H1 (cell line): ENCODE measurements at regions not wholly inside any gene's neighbourhood (a gene's known extent, or its start where the extent isn't known, plus 50 kb on each side); places are given as distances from the start of the nearest gene placed in this dataset.

Experiments used
- CEBPB ChIP-seq: IDR thresholded peaks from 2 replicates; pipeline ENCODE4 v1.6.1; 2012; ENCODE audit warnings: low read depth, low read length
- CTCF ChIP-seq, 3 experiments: IDR thresholded peaks; 1 replicate in 2 of 3; 2 replicates in 1 of 3; pipeline versions ENCODE4 v1.5.1 to v1.6.1; 2011; ENCODE audit warnings: low read length in 3 of 3, mild to moderate bottlenecking in 3 of 3, inconsistent platforms in 2 of 3, low read depth in 1 of 3, moderate library complexity in 1 of 3; ENCODE audit not compliant: insufficient read depth in 1 of 3; ENCODE audit errors: control extremely low read depth in 1 of 3
- EZH2 ChIP-seq: fragments of 200-600 bp; sonication (generic); IDR thresholded peaks from 2 replicates; pipeline ENCODE4 v1.7.1; 2012; ENCODE audit warnings: low read depth, mild to moderate bottlenecking, moderate library complexity, low read length, inconsistent platforms; ENCODE audit not compliant: severe bottlenecking
- JUND ChIP-seq: IDR thresholded peaks from 2 replicates; pipeline ENCODE4 v1.6.1; 2011; ENCODE audit warnings: mild to moderate bottlenecking, improper control_type of control experiment, low read length
- POLR2AphosphoS5 ChIP-seq: IDR thresholded peaks from 2 replicates; pipeline ENCODE4 v1.6.1; 2011; ENCODE audit warnings: low read depth, low read length
- RFX5 ChIP-seq: IDR thresholded peaks from 2 replicates; pipeline ENCODE4 v1.6.1; 2011; ENCODE audit warnings: low read depth, low read length, improper control_type of control experiment, borderline replicate concordance
- SP4 ChIP-seq: IDR thresholded peaks from 2 replicates; pipeline ENCODE4 v1.6.1; 2012; ENCODE audit warnings: low read length, inconsistent platforms
- TBP ChIP-seq: IDR thresholded peaks from 2 replicates; pipeline ENCODE4 v1.6.1; 2011; ENCODE audit warnings: low read depth, low read length, improper control_type of control experiment

GRCh38 chr6:23731609-23732008 lies 394.4 kb upstream of the NRSN1 start:
- TF ChIP-seq CTCF (IDR thresholded peaks at IDR 0.05; ENCODE audit: control extremely low read depth in 1 of 3, insufficient read depth in 1 of 3, low read depth in 1 of 3, low read length in 3 of 3) = no peak
- no peak for TF ChIP-seq TBP
- no peak for TF ChIP-seq JUND
- TF ChIP-seq POLR2AphosphoS5 = no peak
- TF ChIP-seq RFX5 = no peak
- no peak for TF ChIP-seq EZH2
- TF ChIP-seq SP4 = no peak
- no peak for TF ChIP-seq CEBPB
